Neural progenitor cell (in vitro differentiated cells): ENCODE measurements at regions not wholly inside any gene's neighbourhood (a gene's known extent, or its start where the extent isn't known, plus 50 kb on each side); places are given as distances from the start of the nearest gene placed in this dataset.

Experiments
- DNase-seq: peaks from one replicate; pipeline ENCODE4 v3.0.0-alpha.2; 2016; ENCODE audit warnings: low spot score
- H2AFZ ChIP-seq: fragments of 200-600 bp; sonication (generic); replicated peaks from 2 replicates; pipeline ENCODE4 v1.6.1; 2016; ENCODE audit warnings: antibody characterized with exemption
- H3F3A ChIP-seq: fragments of 200-600 bp; sonication (generic); 2 replicates; pipeline ENCODE4 v1.6.1; 2016; ENCODE audit warnings: antibody characterized with exemption, low read depth
- H3K27ac ChIP-seq: fragments of 200-600 bp; sonication (generic); 2 replicates; pipeline ENCODE4 v1.5.1; 2016; ENCODE audit warnings: mild to moderate bottlenecking
- H3K27me3 ChIP-seq: fragments of 200-600 bp; sonication (generic); 2 replicates; pipeline ENCODE4 v1.6.1; 2016; ENCODE audit warnings: mild to moderate bottlenecking, moderate library complexity
- H3K36me3 ChIP-seq: fragments of 200-600 bp; sonication (generic); 2 replicates; pipeline ENCODE4 v1.5.1; 2016
- H3K4me1 ChIP-seq: fragments of 200-600 bp; sonication (generic); 2 replicates; pipeline ENCODE4 v1.6.1; 2016; ENCODE audit warnings: mixed run types
- H3K4me2 ChIP-seq: fragments of 200-600 bp; sonication (generic); 2 replicates; pipeline ENCODE4 v1.6.1; 2016
- H3K4me3 ChIP-seq: fragments of 200-600 bp; sonication (generic); 2 replicates; pipeline ENCODE4 v1.5.1; 2016
- H3K79me2 ChIP-seq: fragments of 200-600 bp; sonication (generic); 2 replicates; pipeline ENCODE4 v1.6.1; 2016; ENCODE audit warnings: low read depth
- H3K9ac ChIP-seq: fragments of 200-600 bp; sonication (generic); 2 replicates; pipeline ENCODE4 v1.6.1; 2016
- H3K9me3 ChIP-seq: fragments of 200-600 bp; sonication (generic); 2 replicates; pipeline ENCODE4 v1.5.1; 2016; ENCODE audit warnings: low read depth
- H4K20me1 ChIP-seq: fragments of 200-600 bp; sonication (generic); 2 replicates; pipeline ENCODE4 v1.6.1; 2016; ENCODE audit warnings: low read depth
- H3K27ac Mint-ChIP-seq: 3 replicates; pipeline ENCODE4 v1.8.0; 2021; ENCODE audit warnings: mixed read lengths
- H3K27me3 Mint-ChIP-seq: 2 replicates; pipeline ENCODE4 v1.8.0; 2022; ENCODE audit warnings: low read depth, mild to moderate bottlenecking, inconsistent platforms, moderate library complexity, mixed read lengths; ENCODE audit not compliant: insufficient read depth
- H3K36me3 Mint-ChIP-seq: 3 replicates; pipeline ENCODE4 v1.8.0; 2021; ENCODE audit warnings: mixed read lengths
- H3K4me1 Mint-ChIP-seq: 3 replicates; pipeline ENCODE4 v1.8.0; 2021; ENCODE audit warnings: mixed read lengths
- H3K4me3 Mint-ChIP-seq: 3 replicates; pipeline ENCODE4 v1.8.0; 2021; ENCODE audit warnings: mild to moderate bottlenecking, moderate library complexity, mixed read lengths
- H3K9me3 Mint-ChIP-seq: 3 replicates; pipeline ENCODE4 v1.8.0; 2020; ENCODE audit warnings: mixed read lengths
- CTCF ChIP-seq: fragments of 200-600 bp; sonication (generic); IDR thresholded peaks from 2 replicates; pipeline ENCODE4 v1.5.1; 2017; ENCODE audit warnings: antibody characterized with exemption, mild to moderate bottlenecking
- EZH2 ChIP-seq: fragments of 200-600 bp; sonication (generic); IDR thresholded peaks from 2 replicates; pipeline ENCODE4 v1.6.1; 2017; ENCODE audit warnings: antibody characterized with exemption, mild to moderate bottlenecking, moderate library complexity
- EZH2phosphoT487 ChIP-seq: fragments of 200-600 bp; sonication (generic); IDR thresholded peaks from 2 replicates; pipeline ENCODE4 v1.6.1; 2017; ENCODE audit warnings: antibody characterized with exemption

DNA sequence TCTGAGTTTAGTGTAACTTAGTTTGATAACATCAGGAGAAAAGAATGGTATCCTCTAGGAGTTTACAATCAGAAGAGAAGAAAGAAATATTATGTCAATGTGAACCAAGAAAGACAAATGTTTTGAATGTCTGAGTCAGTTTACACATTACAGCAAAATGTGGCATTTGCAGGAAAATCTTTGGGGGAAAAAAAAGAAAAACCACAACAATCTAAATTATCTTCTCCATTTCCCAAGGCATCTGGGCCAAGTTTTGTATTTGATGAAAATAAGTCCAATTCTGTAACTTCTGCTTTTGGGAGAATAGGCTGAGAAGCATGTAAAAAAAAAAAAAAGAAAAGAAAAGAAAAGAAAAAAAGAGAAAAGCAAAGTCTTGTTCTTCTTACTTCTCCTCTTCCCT is 58.8 kb upstream of the FLRT2 start:
- Mint-ChIP-seq H3K27ac (no peak overlapping the region), H3K4me1 (no peaks in the 10 kb centered on the region), H3K4me3 (no peak overlapping the region), H3K27me3 (no peaks in the 10 kb centered on the region), H3K36me3 (no peaks in the 10 kb centered on the region), H3K9me3 (no peaks in the 10 kb centered on the region)
- Histone ChIP-seq H3K27me3 (no peaks in the 10 kb centered on the region), H3K4me2 (no peak overlapping the region), H3K27ac (no peak overlapping the region), H3K9ac (no peak overlapping the region), H2AFZ (peak overlapping the region; percentile 38), H4K20me1 (no peaks in the 10 kb centered on the region), H3F3A (no peaks in the 10 kb centered on the region), H3K9me3 (no peaks in the 10 kb centered on the region), H3K79me2 (no peaks in the 10 kb centered on the region), H3K4me3 (no peak overlapping the region), H3K36me3 (no peaks in the 10 kb centered on the region), H3K4me1 (no peaks in the 10 kb centered on the region)
- no peak for TF ChIP-seq EZH2phosphoT487
- no peak for TF ChIP-seq EZH2
- TF ChIP-seq CTCF: no peak
- DNase-seq: no peak

DNA sequence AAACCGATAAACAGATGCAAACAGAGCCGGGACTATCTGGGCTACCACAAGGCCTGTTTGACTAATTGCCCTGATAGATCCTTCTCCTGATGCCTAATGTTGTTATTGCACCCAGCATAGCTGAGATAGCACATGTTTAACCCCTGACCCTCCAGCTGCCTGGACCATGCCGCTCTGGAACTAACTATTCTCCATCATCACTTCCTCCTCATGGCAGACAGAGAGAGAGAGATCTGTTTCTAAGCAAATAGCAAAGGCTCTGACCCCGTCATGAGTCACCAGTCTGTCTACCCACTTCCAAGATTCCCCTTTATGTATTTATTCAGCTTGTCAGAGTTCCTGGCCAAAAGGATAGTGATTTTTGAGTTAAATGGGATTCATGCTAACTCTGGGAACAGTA is 58.2 kb upstream of the FLRT2 start:
- Histone ChIP-seq H4K20me1 (no peaks in the 10 kb centered on the region), H3K79me2 (no peaks in the 10 kb centered on the region), H3K36me3 (no peaks in the 10 kb centered on the region), H3K27me3 (no peaks in the 10 kb centered on the region), H3F3A (no peaks in the 10 kb centered on the region), H3K4me2 (no peak overlapping the region), H3K9ac (no peak overlapping the region), H3K4me3 (no peak overlapping the region), H3K9me3 (no peaks in the 10 kb centered on the region), H3K4me1 (no peaks in the 10 kb centered on the region), H3K27ac (no peak overlapping the region), H2AFZ (peak overlapping the region; percentile 38)
- TF ChIP-seq CTCF (no peak), EZH2 (no peak), EZH2phosphoT487 (no peak)
- Mint-ChIP-seq H3K9me3 (no peaks in the 10 kb centered on the region), H3K4me1 (no peaks in the 10 kb centered on the region), H3K4me3 (no peak overlapping the region), H3K36me3 (no peaks in the 10 kb centered on the region), H3K27ac (no peak overlapping the region), H3K27me3 (no peaks in the 10 kb centered on the region)
- DNase-seq: no peak

GRCh38 chr14:85474431-85474830 is 55.5 kb upstream of the FLRT2 start:
- no peaks in the 10 kb centered on the region for H3K9me3 Mint-ChIP-seq
- no peak overlapping the region for H3K9ac ChIP-seq
- H3F3A ChIP-seq: no peaks in the 10 kb centered on the region
- no peaks in the 10 kb centered on the region for H3K79me2 ChIP-seq
- H4K20me1 ChIP-seq: no peaks in the 10 kb centered on the region
- no peaks in the 10 kb centered on the region for H3K27me3 ChIP-seq
- no peaks in the 10 kb centered on the region for H3K36me3 ChIP-seq
- no peak overlapping the region for H3K27ac ChIP-seq
- H3K9me3 ChIP-seq: no peaks in the 10 kb centered on the region
- no peak overlapping the region for H3K4me2 ChIP-seq
- TF ChIP-seq CTCF (no peak), EZH2phosphoT487 (no peak)
- H3K36me3 Mint-ChIP-seq: no peaks in the 10 kb centered on the region
- no peak overlapping the region for H2AFZ ChIP-seq
- H3K27me3 Mint-ChIP-seq: no peaks in the 10 kb centered on the region
- no peaks in the 10 kb centered on the region for H3K4me1 ChIP-seq
- no peak overlapping the region for H3K4me3 Mint-ChIP-seq
- H3K4me3 ChIP-seq: no peak overlapping the region
- no peaks in the 10 kb centered on the region for H3K4me1 Mint-ChIP-seq
- H3K27ac Mint-ChIP-seq: no peak overlapping the region
- DNase-seq: no peak

GRCh38 chr14:85475113-85475512 is 54.8 kb upstream of the FLRT2 start:
- Histone ChIP-seq H3K4me2 (no peak overlapping the region), H3K27me3 (no peaks in the 10 kb centered on the region), H2AFZ (no peak overlapping the region), H3K9ac (no peak overlapping the region), H3K9me3 (no peaks in the 10 kb centered on the region), H3K4me1 (no peaks in the 10 kb centered on the region), H3K79me2 (no peaks in the 10 kb centered on the region), H3K36me3 (no peaks in the 10 kb centered on the region), H3K4me3 (no peak overlapping the region), H3F3A (no peaks in the 10 kb centered on the region), H4K20me1 (no peaks in the 10 kb centered on the region), H3K27ac (no peak overlapping the region)
- Mint-ChIP-seq H3K36me3 (no peaks in the 10 kb centered on the region), H3K4me1 (no peaks in the 10 kb centered on the region), H3K27me3 (no peaks in the 10 kb centered on the region), H3K9me3 (no peaks in the 10 kb centered on the region), H3K27ac (no peak overlapping the region), H3K4me3 (no peak overlapping the region)
- TF ChIP-seq EZH2 (no peak), CTCF (no peak), EZH2phosphoT487 (no peak)
- no peak for DNase-seq
